ENCODE measurements at regions not wholly inside any gene's neighbourhood (a gene's known extent, or its start where the extent isn't known, plus 50 kb on each side); places are given as distances from the start of the nearest gene placed in this dataset.

- DNase-seq (ENCODE audit: extremely low read depth, low read depth), result no peak
- no peak for TF ChIP-seq CTCF (IDR thresholded peaks at IDR 0.05; ENCODE audit: low read depth, low read length)
Observed at GRCh38 chr1:216905781-216906180, 182.6 kb upstream of the ESRRG start.

- DNase-seq (ENCODE audit: extremely low read depth, low read depth), result no peak
- TF ChIP-seq CTCF (IDR thresholded peaks at IDR 0.05; ENCODE audit: low read depth, low read length), result no peak
Observed at GRCh38 chr1:216905137-216905536, 181.9 kb upstream of the ESRRG start.

GRCh38 chr1:216904471-216904870 is 181.2 kb upstream of the ESRRG start:
- no peak for DNase-seq (ENCODE audit: extremely low read depth, low read depth)
- no peak for TF ChIP-seq CTCF (IDR thresholded peaks at IDR 0.05; ENCODE audit: low read depth, low read length)

- no peak for TF ChIP-seq CTCF (IDR thresholded peaks at IDR 0.05; ENCODE audit: low read depth, low read length)
- no peak for DNase-seq (ENCODE audit: extremely low read depth, low read depth)
Observed at GRCh38 chr1:216903382-216903740, 180.1 kb upstream of the ESRRG start.

GRCh38 chr1:216902669-216903381 is 179.6 kb upstream of the ESRRG start:
- DNase-seq (ENCODE audit: extremely low read depth, low read depth), result no peak
- no peak for TF ChIP-seq CTCF (IDR thresholded peaks at IDR 0.05; ENCODE audit: low read depth, low read length)

- no peak for DNase-seq (ENCODE audit: extremely low read depth, low read depth)
- no peak for TF ChIP-seq CTCF (IDR thresholded peaks at IDR 0.05; ENCODE audit: low read depth, low read length)
Observed at GRCh38 chr1:216900116-216900620, 176.9 kb upstream of the ESRRG start.

GRCh38 chr1:216898801-216899200 is 175.6 kb upstream of the ESRRG start:
- no peak for TF ChIP-seq CTCF (IDR thresholded peaks at IDR 0.05; ENCODE audit: low read depth, low read length)
- no peak for DNase-seq (ENCODE audit: extremely low read depth, low read depth)
